WTC11 (cell line): ENCODE measurements at regions not wholly inside any gene's neighbourhood (a gene's known extent, or its start where the extent isn't known, plus 50 kb on each side); places are given as distances from the start of the nearest gene placed in this dataset.

Experiments used
- ATAC-seq: fragments of 200-7000 bp; cut with Tn5 transposase; 2 replicates; pipeline ENCODE4 v1.10.0; 2021; ENCODE audit warnings: mild to moderate bottlenecking, moderate library complexity
- CTCF ChIA-PET: fragments of 300-600 bp; sonication (Branson Sonifier 250); formaldehyde crosslinking; loops from one replicate; lab custom pipeline; 2021; ENCODE audit warnings: antibody characterized with exemption; lab: Charles Lee
- POLR2A ChIA-PET: fragments of 350-600 bp; sonication (Branson Sonifier 250); formaldehyde crosslinking; loops from one replicate; lab custom pipeline; 2021; ENCODE audit warnings: antibody characterized with exemption; lab: Charles Lee
- DNase-seq: peaks from one replicate; pipeline ENCODE4 v3.0.0; 2021; ENCODE audit warnings: low spot score
- H3K27ac Mint-ChIP-seq: 2 replicates; pipeline ENCODE4 v1.8.0; 2021; ENCODE audit warnings: mixed read lengths
- H3K27me3 Mint-ChIP-seq: 2 replicates; pipeline ENCODE4 v1.8.0; 2021; ENCODE audit warnings: low read depth, mild to moderate bottlenecking, moderate library complexity, mixed read lengths
- H3K36me3 Mint-ChIP-seq: 2 replicates; pipeline ENCODE4 v1.8.0; 2021; ENCODE audit warnings: mixed read lengths
- H3K4me1 Mint-ChIP-seq: 2 replicates; pipeline ENCODE4 v1.8.0; 2022; ENCODE audit warnings: mixed read lengths
- H3K4me3 Mint-ChIP-seq: 2 replicates; pipeline ENCODE4 v1.8.0; 2021; ENCODE audit warnings: mild to moderate bottlenecking, moderate library complexity, mixed read lengths
- H3K9me3 Mint-ChIP-seq: 2 replicates; pipeline ENCODE4 v1.8.0; 2021; ENCODE audit warnings: mixed read lengths
- ELF4 ChIP-seq: sonication (generic); formaldehyde crosslinking; IDR thresholded peaks from 2 replicates; pipeline ENCODE4 v1.8.1; 2022; ENCODE audit warnings: low read depth, mild to moderate bottlenecking, moderate library complexity, missing genetic modification reagents
- ESRRA ChIP-seq: sonication (generic); formaldehyde crosslinking; IDR thresholded peaks from 2 replicates; pipeline ENCODE4 v1.8.1; 2022; ENCODE audit warnings: mild to moderate bottlenecking, missing genetic modification reagents, borderline replicate concordance
- MYBL2 ChIP-seq: sonication (generic); formaldehyde crosslinking; IDR thresholded peaks from 2 replicates; pipeline ENCODE4 v1.8.1; 2023; ENCODE audit warnings: mild to moderate bottlenecking, moderate library complexity, missing genetic modification reagents
- NFATC4 ChIP-seq: fragments of 250-450 bp; sonication (Bioruptor Pico); IDR thresholded peaks from 2 replicates; pipeline ENCODE4 v1.9.0; 2021; ENCODE audit warnings: mild to moderate bottlenecking
- NFE2L1 ChIP-seq: sonication (generic); formaldehyde crosslinking; IDR thresholded peaks from 2 replicates; pipeline ENCODE4 v1.8.1; 2023; ENCODE audit warnings: missing genetic modification reagents
- NFYB ChIP-seq: sonication (generic); formaldehyde crosslinking; conservative IDR thresholded peaks from 2 replicates; pipeline ENCODE4 v1.8.0; 2022; ENCODE audit warnings: low read depth, missing genetic modification reagents
- NR3C1 ChIP-seq: sonication (generic); formaldehyde crosslinking; conservative IDR thresholded peaks from 2 replicates; pipeline ENCODE4 v1.8.1; 2023; ENCODE audit warnings: low read depth, mild to moderate bottlenecking, missing genetic modification reagents
- SMAD4 ChIP-seq: sonication (generic); formaldehyde crosslinking; IDR thresholded peaks from 2 replicates; pipeline ENCODE4 v1.8.0; 2022; ENCODE audit warnings: mild to moderate bottlenecking, missing genetic modification reagents
- TEAD4 ChIP-seq: sonication (generic); formaldehyde crosslinking; IDR thresholded peaks from 2 replicates; pipeline ENCODE4 v1.8.0; 2022; ENCODE audit warnings: mild to moderate bottlenecking, missing genetic modification reagents
- ZNF138 ChIP-seq: sonication (generic); formaldehyde crosslinking; conservative IDR thresholded peaks from 2 replicates; pipeline ENCODE4 v1.8.1; 2022; ENCODE audit warnings: mild to moderate bottlenecking, moderate library complexity, missing genetic modification reagents
- ZNF263 ChIP-seq: sonication (generic); formaldehyde crosslinking; IDR thresholded peaks from 2 replicates; pipeline ENCODE4 v1.8.1; 2022; ENCODE audit warnings: low read depth, mild to moderate bottlenecking, moderate library complexity, missing genetic modification reagents
- ZNF396 ChIP-seq: fragments of 250-450 bp; sonication (Bioruptor Pico); IDR thresholded peaks from 2 replicates; pipeline ENCODE4 v1.8.0; 2021; ENCODE audit warnings: mild to moderate bottlenecking, moderate library complexity, borderline replicate concordance
- TF ChIP-seq, protein P1 (sequence below): fragments of 250-450 bp; sonication (Bioruptor Pico); IDR thresholded peaks from 2 replicates; pipeline ENCODE4 v1.9.0; 2021; ENCODE audit warnings: mild to moderate bottlenecking, borderline replicate concordance
- TF ChIP-seq, protein P2 (sequence below): sonication (generic); formaldehyde crosslinking; IDR thresholded peaks from 2 replicates; pipeline ENCODE4 v1.8.1; 2022; ENCODE audit warnings: mild to moderate bottlenecking, moderate library complexity, missing genetic modification reagents
- TF ChIP-seq, protein P3 (sequence below): sonication (generic); formaldehyde crosslinking; IDR thresholded peaks from 2 replicates; pipeline ENCODE4 v1.8.1; 2022; ENCODE audit warnings: low read depth, missing genetic modification reagents, borderline replicate concordance
- TF ChIP-seq, protein P4 (sequence below): sonication (generic); formaldehyde crosslinking; IDR thresholded peaks from 2 replicates; pipeline ENCODE4 v1.8.1; 2022; ENCODE audit warnings: missing genetic modification reagents, borderline replicate concordance
- TF ChIP-seq, protein P5 (sequence below): sonication (generic); formaldehyde crosslinking; IDR thresholded peaks from 2 replicates; pipeline ENCODE4 v1.8.0; 2022; ENCODE audit warnings: mild to moderate bottlenecking, missing genetic modification reagents
- TF ChIP-seq, protein P6 (sequence below): sonication (generic); formaldehyde crosslinking; conservative IDR thresholded peaks from 2 replicates; pipeline ENCODE4 v1.8.1; 2023; ENCODE audit warnings: mild to moderate bottlenecking, low read depth, missing genetic modification reagents, moderate library complexity
- TF ChIP-seq, protein P7 (sequence below): fragments of 200-600 bp; IDR thresholded peaks from 2 replicates; pipeline ENCODE4 v1.8.0; 2022; ENCODE audit warnings: antibody characterized with exemption

DNA sequence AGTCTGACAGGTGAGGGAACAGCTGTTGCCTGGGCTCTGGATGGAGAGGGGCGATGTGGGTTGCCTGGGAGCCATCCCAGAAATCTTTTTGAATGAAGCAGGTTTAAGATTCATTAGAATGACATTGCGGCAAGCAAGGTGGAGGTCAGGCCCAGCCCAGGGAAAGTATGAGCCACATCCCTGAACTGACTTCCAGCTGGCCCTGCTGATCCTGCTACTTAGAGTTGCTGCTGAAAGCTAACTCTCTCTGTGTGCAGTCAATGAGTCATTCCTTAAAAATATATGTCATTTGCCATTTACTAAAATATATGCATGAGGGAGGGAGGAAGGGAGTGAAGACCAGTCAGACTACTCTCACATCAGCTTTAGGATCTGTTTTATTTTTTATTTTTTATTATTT lies 54.3 kb upstream of the RAB3GAP2 start:
- H3K27ac Mint-ChIP-seq, result no peak overlapping the region; the same call in 1 of the 2 replicates
- CTCF ChIA-PET, result interaction anchor here (0.6 to 3.3 kb wide), 3 partner anchors 10 to 1530 kb away, joined by 3 to 14 read pairs (median 4); no protein-coding TSS in a partner anchor
- POLR2A ChIA-PET, result no interaction called here
- H3K9me3 Mint-ChIP-seq, result peaks cover 13% of the 10 kb centered on the region
- peak; percentile 79 for ATAC-seq
- H3K4me1 Mint-ChIP-seq, result peaks cover 39% of the 10 kb centered on the region
- TF ChIP-seq ELF4 (no peak), ZNF396 (CRISPR knock-in tag) (no peak), SMAD4 (no peak), NR3C1 (CRISPR knock-in tag) (no peak), ESRRA (CRISPR knock-in tag) (no peak), MYBL2 (CRISPR knock-in tag) (no peak), NFYB (CRISPR knock-in tag) (no peak), ZNF263 (CRISPR knock-in tag) (no peak), NFE2L1 (CRISPR knock-in tag) (no peak), TEAD4 (CRISPR knock-in tag) (no peak), ZNF138 (CRISPR knock-in tag) (no peak), NFATC4 (CRISPR knock-in tag) (no peak)
- TF ChIP-seq, protein P1, sequence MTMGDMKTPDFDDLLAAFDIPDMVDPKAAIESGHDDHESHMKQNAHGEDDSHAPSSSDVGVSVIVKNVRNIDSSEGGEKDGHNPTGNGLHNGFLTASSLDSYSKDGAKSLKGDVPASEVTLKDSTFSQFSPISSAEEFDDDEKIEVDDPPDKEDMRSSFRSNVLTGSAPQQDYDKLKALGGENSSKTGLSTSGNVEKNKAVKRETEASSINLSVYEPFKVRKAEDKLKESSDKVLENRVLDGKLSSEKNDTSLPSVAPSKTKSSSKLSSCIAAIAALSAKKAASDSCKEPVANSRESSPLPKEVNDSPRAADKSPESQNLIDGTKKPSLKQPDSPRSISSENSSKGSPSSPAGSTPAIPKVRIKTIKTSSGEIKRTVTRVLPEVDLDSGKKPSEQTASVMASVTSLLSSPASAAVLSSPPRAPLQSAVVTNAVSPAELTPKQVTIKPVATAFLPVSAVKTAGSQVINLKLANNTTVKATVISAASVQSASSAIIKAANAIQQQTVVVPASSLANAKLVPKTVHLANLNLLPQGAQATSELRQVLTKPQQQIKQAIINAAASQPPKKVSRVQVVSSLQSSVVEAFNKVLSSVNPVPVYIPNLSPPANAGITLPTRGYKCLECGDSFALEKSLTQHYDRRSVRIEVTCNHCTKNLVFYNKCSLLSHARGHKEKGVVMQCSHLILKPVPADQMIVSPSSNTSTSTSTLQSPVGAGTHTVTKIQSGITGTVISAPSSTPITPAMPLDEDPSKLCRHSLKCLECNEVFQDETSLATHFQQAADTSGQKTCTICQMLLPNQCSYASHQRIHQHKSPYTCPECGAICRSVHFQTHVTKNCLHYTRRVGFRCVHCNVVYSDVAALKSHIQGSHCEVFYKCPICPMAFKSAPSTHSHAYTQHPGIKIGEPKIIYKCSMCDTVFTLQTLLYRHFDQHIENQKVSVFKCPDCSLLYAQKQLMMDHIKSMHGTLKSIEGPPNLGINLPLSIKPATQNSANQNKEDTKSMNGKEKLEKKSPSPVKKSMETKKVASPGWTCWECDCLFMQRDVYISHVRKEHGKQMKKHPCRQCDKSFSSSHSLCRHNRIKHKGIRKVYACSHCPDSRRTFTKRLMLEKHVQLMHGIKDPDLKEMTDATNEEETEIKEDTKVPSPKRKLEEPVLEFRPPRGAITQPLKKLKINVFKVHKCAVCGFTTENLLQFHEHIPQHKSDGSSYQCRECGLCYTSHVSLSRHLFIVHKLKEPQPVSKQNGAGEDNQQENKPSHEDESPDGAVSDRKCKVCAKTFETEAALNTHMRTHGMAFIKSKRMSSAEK, result no peak
- TF ChIP-seq, protein P2, sequence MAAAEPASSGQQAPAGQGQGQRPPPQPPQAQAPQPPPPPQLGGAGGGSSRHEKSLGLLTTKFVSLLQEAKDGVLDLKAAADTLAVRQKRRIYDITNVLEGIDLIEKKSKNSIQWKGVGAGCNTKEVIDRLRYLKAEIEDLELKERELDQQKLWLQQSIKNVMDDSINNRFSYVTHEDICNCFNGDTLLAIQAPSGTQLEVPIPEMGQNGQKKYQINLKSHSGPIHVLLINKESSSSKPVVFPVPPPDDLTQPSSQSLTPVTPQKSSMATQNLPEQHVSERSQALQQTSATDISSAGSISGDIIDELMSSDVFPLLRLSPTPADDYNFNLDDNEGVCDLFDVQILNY, result no peak
- TF ChIP-seq, protein P3, sequence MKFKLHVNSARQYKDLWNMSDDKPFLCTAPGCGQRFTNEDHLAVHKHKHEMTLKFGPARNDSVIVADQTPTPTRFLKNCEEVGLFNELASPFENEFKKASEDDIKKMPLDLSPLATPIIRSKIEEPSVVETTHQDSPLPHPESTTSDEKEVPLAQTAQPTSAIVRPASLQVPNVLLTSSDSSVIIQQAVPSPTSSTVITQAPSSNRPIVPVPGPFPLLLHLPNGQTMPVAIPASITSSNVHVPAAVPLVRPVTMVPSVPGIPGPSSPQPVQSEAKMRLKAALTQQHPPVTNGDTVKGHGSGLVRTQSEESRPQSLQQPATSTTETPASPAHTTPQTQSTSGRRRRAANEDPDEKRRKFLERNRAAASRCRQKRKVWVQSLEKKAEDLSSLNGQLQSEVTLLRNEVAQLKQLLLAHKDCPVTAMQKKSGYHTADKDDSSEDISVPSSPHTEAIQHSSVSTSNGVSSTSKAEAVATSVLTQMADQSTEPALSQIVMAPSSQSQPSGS (CRISPR knock-in tag), result no peak
- TF ChIP-seq, protein P4, sequence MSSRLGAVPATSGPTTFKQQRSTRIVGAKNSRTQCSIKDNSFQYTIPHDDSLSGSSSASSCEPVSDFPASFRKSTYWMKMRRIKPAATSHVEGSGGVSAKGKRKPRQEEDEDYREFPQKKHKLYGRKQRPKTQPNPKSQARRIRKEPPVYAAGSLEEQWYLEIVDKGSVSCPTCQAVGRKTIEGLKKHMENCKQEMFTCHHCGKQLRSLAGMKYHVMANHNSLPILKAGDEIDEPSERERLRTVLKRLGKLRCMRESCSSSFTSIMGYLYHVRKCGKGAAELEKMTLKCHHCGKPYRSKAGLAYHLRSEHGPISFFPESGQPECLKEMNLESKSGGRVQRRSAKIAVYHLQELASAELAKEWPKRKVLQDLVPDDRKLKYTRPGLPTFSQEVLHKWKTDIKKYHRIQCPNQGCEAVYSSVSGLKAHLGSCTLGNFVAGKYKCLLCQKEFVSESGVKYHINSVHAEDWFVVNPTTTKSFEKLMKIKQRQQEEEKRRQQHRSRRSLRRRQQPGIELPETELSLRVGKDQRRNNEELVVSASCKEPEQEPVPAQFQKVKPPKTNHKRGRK (CRISPR knock-in tag), result no peak
- TF ChIP-seq, protein P5, sequence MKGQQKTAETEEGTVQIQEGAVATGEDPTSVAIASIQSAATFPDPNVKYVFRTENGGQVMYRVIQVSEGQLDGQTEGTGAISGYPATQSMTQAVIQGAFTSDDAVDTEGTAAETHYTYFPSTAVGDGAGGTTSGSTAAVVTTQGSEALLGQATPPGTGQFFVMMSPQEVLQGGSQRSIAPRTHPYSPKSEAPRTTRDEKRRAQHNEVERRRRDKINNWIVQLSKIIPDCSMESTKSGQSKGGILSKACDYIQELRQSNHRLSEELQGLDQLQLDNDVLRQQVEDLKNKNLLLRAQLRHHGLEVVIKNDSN (CRISPR knock-in tag), result no peak
- TF ChIP-seq, protein P6, sequence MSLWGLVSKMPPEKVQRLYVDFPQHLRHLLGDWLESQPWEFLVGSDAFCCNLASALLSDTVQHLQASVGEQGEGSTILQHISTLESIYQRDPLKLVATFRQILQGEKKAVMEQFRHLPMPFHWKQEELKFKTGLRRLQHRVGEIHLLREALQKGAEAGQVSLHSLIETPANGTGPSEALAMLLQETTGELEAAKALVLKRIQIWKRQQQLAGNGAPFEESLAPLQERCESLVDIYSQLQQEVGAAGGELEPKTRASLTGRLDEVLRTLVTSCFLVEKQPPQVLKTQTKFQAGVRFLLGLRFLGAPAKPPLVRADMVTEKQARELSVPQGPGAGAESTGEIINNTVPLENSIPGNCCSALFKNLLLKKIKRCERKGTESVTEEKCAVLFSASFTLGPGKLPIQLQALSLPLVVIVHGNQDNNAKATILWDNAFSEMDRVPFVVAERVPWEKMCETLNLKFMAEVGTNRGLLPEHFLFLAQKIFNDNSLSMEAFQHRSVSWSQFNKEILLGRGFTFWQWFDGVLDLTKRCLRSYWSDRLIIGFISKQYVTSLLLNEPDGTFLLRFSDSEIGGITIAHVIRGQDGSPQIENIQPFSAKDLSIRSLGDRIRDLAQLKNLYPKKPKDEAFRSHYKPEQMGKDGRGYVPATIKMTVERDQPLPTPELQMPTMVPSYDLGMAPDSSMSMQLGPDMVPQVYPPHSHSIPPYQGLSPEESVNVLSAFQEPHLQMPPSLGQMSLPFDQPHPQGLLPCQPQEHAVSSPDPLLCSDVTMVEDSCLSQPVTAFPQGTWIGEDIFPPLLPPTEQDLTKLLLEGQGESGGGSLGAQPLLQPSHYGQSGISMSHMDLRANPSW (CRISPR knock-in tag), result no peak
- TF ChIP-seq, protein P7, sequence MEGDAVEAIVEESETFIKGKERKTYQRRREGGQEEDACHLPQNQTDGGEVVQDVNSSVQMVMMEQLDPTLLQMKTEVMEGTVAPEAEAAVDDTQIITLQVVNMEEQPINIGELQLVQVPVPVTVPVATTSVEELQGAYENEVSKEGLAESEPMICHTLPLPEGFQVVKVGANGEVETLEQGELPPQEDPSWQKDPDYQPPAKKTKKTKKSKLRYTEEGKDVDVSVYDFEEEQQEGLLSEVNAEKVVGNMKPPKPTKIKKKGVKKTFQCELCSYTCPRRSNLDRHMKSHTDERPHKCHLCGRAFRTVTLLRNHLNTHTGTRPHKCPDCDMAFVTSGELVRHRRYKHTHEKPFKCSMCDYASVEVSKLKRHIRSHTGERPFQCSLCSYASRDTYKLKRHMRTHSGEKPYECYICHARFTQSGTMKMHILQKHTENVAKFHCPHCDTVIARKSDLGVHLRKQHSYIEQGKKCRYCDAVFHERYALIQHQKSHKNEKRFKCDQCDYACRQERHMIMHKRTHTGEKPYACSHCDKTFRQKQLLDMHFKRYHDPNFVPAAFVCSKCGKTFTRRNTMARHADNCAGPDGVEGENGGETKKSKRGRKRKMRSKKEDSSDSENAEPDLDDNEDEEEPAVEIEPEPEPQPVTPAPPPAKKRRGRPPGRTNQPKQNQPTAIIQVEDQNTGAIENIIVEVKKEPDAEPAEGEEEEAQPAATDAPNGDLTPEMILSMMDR, result no peak
- H3K27me3 Mint-ChIP-seq, result no peaks in the 10 kb centered on the region
- no peaks in the 10 kb centered on the region for H3K36me3 Mint-ChIP-seq
- no peak for DNase-seq
- H3K4me3 Mint-ChIP-seq, result no peak overlapping the region
